Ureter (tissue), 1 donor: ENCODE measurements at regions not wholly inside any gene's neighbourhood (a gene's known extent, or its start where the extent isn't known, plus 50 kb on each side); places are given as distances from the start of the nearest gene placed in this dataset.
"Not testable (repeated sequence)": the region's sequence is repeated elsewhere in the genome, so short reads cannot be mapped to it uniquely, and the experiment has no call there.

Experiments
- DNase-seq: peaks from one replicate; pipeline ENCODE4 v3.0.0-alpha.2; 2020; ENCODE audit warnings: low spot score
- donor health status: DM: yes; HTN: yes; CAD: no.

DNA sequence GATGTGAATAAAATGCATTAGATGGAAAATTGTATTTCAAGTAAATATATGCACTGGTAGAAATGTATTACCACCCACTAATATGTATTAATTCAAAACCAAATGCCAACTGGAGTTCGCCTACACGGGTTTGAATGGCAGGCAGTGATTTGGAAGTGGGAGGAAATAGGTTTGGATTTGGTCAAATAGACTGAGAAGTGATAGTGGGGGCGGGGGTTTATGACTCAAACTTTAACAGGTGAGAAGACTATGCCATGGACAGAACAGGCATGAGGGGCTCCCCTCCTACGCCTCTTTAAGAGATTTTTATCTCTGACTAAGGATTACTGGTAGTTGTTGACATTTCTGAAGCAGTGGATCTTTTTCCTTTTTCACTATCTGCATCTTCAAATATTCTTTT, 677.8 kb downstream of the NTRK3 start:
- DNase-seq = no peak

DNA sequence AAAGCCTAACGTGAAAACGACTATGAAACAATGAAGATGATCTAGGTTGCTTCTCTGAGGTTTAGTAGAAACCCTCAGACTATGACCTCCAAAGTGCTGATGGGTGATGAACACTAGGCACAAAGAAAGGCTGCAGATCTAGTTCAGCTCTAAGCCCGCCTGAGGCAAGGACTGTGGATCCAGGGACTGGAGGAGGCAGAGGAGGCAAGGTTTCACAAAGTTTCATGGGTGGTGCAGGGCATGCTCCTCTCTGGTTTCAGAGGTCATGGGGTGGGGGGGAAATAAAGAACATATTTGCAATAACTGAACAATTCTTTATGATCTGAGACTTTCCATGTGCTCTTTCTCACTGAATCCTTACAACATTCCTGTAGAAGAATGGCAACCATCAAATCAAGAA, 679.2 kb downstream of the NTRK3 start:
- DNase-seq = no peak

DNA sequence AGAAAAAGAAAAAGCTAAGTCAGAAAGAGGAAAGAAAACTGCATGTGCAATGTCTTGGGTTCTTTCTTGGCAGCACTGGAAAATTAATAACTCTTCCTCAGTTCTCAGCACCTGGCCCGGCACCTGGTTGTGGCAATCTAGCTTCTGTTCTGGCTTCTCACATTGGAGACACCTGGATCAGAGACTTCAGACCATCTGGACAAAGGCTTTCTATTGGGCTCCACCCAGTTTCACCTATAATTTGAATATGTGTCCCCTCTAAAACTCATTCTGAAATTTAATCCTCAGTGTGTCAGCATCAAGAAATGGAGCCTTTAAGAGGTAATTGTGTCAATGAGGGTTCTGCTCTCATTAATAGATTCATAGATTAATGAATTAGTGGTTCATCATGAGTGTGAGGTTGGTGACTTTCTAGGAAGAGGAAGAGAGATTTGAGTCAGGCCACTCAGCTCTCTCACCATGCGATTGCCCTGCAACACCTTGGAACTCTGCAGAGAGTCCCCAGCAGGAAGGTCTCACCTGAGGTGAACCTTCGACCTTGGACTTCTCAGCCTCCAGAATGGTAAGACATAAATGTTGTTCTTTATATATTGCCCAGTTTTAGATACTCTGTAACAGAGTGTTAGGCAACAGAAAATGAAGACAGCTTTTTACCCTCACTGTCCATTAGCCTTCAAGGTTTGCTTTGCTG, 679.9 kb downstream of the NTRK3 start:
- DNase-seq = no peak

DNA sequence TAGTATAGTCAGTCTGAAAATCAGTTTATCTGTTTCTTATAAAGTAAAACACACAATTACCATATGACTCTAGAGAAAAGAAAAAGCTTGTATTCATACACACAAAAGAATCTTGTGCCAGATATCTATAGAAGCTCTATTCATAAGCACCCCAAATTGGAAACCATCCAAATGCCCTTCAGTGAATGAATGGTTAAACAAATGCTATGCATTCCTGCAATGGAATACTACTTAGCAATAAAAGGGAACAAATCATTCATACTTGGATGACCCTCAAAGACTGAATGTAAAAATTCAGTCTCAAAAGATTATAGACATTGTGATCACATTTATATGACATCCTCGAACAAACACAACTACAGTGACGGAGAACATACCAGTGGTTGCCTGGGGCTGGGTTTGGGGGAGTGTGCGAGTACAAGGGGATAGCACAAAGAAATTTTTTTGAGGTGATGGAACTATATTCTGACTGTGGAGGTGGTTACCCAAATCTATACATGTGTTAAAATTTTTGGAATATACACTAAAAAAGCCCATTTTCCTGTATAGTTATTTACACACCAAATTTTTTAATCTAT, 680.6 kb downstream of the NTRK3 start:
- no peak for DNase-seq

DNA sequence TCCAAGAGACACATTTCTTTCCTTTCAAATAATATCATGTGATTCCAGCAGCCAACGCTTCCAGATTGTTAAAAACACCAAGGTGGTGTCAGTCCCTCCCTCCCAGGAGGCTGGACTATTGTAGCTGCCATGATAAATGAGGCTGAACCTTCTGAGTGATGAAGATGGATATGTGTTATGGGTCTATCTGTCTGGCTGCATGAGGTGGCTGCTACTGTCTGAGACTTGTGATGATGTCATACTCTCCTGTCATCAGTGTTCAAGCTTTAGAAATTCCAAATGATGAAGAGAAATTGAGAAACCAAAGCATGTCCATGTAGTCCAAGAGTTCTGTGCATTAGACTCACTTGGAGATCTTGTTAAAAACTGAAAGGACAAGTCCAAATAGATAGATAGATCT, 683.0 kb downstream of the NTRK3 start:
- no peak for DNase-seq

DNA sequence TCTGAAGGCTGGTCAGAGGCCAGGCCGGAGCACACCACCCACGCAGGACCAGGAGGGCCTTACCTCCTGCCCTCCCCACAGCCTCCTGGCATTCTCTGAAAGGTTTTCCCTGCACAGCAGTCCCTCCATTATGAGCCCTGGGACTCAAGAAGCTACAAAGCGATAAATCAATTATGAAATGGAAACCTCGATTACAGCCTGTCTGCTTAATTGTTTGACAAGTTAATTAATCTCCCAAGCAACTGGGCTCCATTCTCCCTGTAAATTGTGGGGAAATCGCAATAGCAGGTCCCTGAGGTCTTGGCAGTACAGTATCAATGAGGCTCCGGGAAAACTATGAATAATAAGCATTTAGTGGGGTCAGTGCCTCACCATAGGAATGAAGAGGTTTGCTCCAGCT, 683.5 kb downstream of the NTRK3 start:
- no peak for DNase-seq

DNA sequence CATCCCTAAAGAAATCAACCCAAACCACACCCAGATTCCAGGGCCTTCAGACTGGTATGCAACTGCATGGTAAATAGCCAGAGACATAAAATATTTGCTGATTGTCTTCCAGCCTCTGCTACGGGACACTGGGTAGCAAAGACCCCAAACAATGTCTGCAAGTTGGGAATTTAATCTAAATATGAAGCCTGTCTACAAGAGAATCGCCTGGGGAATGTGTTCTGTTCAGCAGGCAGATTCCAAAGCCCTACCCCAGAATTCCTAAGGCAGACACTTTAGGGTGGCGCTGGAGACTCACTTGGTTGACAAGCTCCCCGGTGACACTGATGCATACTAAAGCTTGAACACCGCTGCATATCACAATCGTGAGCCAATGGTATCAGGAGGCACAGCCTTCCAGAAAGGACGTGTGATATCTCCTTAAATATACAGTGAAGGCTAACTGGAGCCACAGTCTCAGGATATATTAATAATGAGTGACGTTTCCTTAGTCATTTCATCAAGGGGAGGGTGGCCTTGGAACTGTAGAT, 684.1 kb downstream of the NTRK3 start:
- DNase-seq = no peak

DNA sequence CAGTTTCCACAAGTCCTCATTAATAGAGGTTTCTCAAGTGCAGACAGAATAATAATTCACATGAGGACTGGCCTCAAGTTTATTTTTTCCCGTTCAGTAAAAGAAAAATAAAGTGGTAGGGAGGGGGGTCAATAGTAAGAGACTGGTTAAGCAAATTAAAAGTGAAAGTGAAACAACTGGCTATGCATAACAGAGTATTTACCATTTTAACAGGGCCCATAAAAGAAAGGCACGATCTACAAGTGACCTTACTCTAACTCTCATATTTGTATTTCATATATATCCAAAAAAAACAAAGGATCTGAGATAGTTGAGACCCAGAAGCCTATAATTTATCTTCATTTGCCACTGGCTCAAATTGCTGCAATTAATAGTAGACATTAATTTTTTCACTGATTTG, 686.3 kb downstream of the NTRK3 start:
- DNase-seq = no peak

DNA sequence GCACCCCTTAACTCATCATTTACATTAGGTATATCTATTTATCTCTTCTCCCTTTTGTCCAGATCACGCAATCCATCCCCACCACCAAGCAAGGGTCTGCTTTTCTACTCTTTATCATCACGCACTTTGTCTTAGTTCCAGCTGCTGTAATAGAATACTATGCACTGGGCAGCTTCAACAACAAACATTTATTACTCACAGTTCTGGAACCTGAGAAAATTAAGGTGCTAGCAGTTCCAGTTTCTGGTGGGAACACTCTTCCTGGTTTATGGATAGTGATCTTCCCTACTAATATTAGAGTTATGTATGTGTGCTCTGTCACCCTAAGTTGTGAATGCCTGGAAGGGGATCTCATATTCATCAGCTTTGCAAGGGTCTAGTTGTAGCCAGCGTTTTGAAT, 687.0 kb downstream of the NTRK3 start:
- DNase-seq = no peak

DNA sequence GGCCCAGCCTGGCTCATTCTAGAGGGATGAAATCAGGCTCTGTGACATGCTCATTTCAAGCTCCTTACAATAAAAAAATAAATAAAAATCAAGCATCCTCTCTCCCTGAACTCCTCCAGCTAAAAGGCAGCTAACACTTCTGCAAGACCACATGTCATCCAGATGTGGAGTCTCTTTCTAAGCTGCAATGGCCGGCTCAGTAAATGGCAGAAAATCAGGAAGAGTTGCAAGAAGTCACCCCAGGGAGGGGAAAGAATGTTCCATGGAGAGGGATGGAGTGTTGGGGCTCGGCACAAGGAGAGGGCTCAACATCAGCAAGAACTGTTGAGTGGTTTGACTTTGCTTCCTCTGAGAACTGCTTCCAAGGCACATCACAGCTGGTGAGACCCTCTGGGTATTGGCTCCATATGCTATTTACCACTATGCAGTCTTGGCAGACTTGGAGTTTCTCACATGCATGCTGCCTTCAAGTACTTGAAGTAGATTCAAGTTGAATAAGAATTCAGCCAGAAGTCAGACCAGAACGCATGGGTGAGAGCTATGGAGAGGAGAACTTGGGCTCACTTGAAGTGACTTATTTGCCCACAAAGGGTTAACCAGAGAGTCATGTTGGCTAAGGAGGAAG, 689.0 kb downstream of the NTRK3 start:
- DNase-seq = no peak

DNA sequence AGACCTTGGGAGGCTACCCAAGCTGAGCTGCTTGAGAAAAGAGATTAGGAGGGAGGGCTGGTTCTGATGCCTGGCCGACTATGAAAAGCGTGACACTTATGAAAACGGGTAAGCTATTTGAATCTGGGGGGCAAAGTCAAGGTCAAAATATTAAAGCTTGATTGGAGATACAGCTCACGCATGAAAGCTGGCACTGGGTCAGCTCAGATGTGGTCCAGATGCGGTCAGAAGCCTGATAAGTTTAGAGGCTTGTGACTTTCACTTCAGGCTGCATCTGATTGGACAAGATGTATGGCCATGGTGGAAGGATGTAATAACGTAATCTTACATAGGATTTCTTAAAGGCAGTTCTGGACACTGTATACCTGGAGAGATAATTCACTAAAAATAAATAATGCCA, 690.3 kb downstream of the NTRK3 start:
- no peak for DNase-seq

DNA sequence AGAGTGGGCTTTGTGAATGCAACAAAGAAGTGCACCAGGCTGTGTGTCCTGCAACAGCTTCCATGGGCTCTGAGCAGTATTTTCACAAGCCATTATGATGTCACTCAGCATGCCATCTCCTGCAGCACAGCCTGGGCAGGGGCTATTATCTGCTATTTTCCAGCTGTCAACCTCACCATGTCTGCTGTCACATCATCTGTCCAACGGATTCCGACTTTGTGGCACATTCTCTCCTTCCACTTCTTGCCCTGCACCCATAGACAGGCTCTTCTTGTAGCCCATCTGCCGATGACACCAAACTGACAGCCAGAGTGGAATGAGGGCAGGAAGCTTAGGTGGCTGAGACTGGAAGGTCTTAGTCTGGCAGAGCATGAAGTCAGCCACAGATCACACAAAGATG, 691.9 kb downstream of the NTRK3 start:
- DNase-seq = no peak

DNA sequence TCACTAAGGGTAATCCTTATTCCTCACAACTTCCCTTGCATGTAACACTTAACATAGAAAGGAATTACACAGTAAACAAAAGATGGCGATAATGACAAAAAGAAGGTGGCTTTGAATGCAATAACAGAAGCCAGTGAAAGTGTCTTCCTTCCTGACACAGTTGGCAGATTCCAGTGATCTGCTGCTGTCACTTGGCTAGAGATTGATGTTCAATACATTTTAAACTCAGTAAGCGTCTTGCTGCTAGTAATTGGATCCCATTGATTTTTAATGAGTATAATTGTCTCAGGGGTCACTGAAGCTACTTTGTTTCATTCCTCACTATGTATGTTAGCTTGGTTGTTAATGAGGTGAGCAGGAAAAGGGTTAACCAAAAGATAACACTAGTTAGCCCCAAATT, 692.7 kb downstream of the NTRK3 start:
- no peak for DNase-seq

DNA sequence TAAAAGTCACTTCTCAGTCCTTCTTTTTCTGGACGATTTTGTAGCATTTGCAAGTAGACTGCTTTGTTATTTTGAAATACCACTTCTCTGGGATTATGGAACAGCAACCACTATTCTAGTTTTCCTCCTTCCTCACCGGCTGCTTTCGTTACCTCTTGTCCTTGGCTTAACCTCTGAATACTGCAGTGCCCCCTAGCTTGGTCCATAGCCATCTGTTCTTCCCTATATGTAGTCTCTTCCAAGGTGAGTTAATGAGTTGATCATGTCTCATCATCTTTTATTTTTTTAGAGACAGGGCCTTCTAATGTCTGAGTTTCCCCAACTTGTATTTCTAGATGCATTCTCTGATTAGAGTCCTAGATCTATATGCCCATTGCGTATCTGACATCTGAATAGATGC, 694.3 kb downstream of the NTRK3 start:
- DNase-seq = no peak

DNA sequence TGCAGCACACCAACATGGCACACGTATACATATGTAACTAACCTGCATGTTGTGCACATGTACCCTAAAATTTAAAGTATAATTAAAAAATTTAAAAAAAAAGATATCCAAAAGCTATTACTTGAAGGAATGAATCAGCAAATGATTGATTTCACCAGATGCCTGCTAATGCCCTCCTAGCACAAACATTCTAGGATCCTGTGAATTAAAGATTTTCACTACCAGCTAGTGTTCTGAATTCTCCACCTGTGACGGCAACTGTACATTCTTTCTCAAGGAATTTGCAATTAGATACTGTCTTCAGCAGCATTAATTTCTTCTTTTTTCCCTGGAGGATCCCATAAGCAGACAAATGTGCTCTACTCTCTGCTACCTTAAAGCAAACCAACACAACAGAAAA, 694.9 kb downstream of the NTRK3 start:
- DNase-seq = no peak

DNA sequence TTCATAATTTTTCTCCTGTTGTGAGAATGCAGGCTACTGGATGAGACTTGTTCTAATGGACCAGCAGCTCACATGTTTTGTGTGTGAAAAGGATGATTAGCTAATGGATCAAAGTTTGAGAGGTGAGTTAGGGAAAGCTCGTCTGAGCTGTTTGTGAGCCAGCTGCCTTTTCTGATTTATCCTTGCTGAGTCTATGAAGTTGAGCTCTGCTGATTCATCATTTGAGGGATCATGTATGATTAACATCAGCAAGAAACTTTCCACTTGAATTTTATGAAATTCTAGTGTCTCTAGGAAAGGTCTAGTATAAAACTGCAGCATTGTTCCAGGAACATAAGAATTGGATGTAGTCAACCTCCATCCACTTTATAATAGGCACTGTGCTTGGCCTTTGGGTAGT, 698.7 kb downstream of the NTRK3 start:
- no peak for DNase-seq

DNA sequence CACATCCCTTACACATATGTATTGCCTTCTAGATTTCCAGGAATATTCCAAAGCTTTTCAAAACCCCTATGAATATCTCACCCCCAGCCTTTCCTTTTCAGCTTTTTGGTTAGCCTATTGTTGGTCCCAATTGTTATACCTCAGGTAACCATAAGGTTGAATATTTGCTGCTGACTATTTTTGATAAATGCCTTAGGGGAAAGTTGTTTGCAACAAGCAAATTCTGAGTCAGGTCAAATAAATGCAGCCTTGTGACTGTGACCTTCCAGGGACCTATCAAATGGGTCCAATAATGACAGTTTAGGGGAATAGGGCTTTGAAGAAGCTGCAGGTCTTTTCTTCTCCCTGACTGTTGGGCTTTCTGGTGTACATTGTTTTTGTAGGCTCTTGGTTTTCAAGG, 699.7 kb downstream of the NTRK3 start:
- DNase-seq = no peak

DNA sequence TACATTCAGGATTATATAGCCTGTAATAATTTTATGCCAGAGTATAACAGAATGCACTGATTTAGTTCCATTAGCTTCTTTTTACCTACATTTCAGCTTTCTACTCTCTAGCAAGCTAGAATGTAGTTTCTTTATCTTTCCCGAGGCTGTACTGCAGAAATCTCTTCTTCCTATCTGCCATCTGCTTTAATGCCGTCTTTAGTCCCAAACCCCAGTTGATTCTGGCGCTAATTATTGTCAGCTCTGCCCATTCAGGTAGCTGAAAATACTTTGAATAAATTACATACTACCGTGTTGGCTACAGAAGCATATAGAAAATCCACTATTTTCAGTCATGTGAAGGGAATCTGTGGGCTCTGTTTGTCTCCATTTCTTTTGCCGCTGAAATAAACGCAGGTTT, 706.7 kb downstream of the NTRK3 start:
- DNase-seq = no peak

DNA sequence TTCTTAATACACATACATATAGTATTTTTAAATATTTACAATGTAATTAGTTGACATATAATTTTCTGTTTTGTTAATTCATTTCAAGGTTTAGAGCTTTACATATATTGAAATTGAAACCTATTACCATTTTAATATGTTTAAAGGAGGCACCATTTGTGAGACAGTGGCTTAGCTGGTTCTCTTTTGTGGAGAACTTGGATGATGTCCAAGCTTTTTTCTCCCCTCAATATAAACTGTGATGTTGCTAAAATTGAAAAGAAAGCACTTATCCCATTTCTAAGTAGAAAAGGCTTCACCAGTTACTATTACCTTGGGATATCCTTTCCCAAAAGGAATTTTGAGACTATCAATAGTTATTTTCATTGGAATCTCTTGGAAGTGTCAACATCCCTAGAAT, 707.2 kb downstream of the NTRK3 start:
- DNase-seq = no peak

DNA sequence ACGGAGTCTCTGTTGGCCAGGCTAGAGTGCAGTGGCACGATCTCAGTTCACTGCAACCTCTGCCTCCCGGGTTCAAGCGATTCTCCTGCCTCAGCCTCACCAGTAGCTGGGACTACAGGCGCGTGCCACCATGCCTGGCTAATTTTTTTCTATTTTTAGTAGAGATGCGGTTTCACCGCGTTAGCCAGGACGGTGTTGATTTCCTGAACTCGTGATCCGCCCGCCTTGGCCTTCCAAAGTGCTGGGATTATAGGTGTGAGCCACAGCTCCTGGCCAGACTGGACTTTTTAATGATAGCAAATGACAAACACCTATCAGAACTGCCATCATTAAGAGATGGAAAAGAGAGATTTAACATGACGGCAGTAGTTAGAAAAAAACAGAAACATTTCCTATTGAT, 707.9 kb downstream of the NTRK3 start:
- not testable (repeated sequence) for DNase-seq

DNA sequence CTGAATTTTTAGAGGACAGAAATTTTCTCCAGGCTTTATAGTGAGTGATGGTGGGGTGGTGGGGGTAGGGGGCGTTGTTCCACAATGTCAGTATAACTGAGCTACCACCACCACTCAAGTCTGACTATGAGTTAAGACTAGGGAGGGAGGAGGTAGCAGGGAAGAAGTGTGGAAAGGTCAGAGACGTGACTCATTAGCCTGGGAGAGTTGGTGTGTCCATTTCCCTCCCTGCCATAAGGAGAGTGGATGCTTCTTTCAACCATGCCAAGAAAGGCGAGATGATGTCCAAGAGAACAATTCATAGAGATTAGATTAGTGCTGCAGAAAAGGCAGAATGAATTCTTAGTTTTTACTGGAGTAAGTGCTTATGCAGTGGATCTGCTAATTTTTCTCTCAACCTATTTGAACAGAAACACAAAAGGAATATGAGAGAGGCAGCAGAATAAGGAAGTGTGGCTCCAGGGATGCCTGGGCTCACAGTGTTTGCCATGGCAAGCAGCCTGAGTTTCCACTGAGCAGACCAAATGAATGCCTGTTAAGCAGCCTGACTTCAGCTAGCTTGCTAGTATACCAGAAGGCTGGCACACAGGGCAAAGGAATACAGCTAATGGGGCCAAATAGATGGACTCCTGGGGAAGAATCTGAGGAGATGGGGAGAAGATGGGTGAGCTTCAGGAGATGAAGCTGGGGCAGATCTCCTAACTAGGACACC, 708.9 kb downstream of the NTRK3 start:
- no peak for DNase-seq

DNA sequence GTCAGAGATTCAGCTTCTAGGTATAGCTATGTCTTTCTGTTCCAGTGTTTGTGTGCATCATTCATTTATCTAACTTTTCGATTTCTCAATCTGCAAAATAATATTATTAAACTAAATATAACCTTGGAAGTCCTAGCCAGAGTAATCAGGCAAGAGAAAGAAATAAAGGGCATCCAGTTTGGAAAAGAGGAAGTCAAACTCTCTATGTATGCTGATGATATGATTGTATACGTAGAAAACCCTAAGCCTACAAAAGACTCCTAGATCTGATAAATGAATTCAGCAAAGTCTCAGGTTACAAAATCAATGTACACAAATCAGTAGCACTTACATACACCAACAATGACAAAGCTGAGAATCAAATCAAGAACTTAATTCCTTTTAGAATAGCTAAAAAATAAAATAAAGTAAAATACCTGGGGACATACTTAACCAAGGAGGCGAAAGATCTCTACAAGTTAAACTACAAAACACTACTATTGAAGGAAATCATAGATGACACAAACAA, 718.2 kb downstream of the NTRK3 start:
- no peak for DNase-seq

DNA sequence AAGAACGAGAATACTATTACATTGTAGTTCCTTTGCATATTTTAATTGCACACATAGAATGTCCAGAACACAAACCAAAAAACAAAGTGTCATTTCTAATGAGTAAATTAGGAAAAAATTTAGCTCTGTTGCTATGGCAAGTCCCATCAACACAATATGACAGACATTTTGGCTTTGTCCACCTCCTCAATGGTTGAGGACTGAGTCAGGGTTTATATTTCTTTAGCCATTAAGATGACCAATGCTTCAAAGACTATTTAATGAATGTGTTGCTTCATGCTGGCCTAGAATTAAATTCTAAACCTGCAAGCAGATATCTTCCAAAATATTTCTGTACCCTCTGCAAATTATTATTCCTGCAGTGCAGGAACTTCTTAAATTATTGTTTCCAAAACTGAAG, 719.2 kb downstream of the NTRK3 start:
- no peak for DNase-seq
